Esophagus muscularis mucosa (tissue), 4 donors: ENCODE measurements at regions not wholly inside any gene's neighbourhood (a gene's known extent, or its start where the extent isn't known, plus 50 kb on each side); places are given as distances from the start of the nearest gene placed in this dataset.
A peak's percentile ranks its signal among the peaks of the same experiment; 100 is the strongest.

Experiments used
- DNase-seq: peaks from one replicate; pipeline ENCODE4 v3.0.0-alpha.2; 2017; ENCODE audit errors: extremely low spot score
- H3K27ac ChIP-seq, 4 donors: fragments of 200-600 bp; sonication (generic); replicated peaks in 1 of 4; 1 replicate in 3 of 4; 2 replicates in 1 of 4; pipeline ENCODE4 v1.5.1; 2016 to 2019; ENCODE audit warnings: mild to moderate bottlenecking in 1 of 4
- H3K27me3 ChIP-seq, 4 donors: fragments of 200-600 bp; sonication (generic); one replicate each; pipeline versions ENCODE4 v1.5.1 to v1.6.0; 2016 to 2019
- H3K36me3 ChIP-seq, 4 donors: fragments of 200-600 bp; sonication (generic); one replicate each; pipeline ENCODE4 v1.5.1; 2016 to 2019
- H3K4me1 ChIP-seq, 4 donors: fragments of 200-600 bp; sonication (generic); one replicate each; pipeline ENCODE4 v1.5.1; 2016 to 2019
- H3K4me3 ChIP-seq, 4 donors: fragments of 200-600 bp; sonication (generic); 1 replicate in 2 of 4; 2 replicates in 2 of 4; pipeline ENCODE4 v1.5.1; 2016 to 2019; ENCODE audit warnings: mild to moderate bottlenecking in 4 of 4, moderate library complexity in 1 of 4
- H3K9me3 ChIP-seq, 4 donors: fragments of 200-600 bp; sonication (generic); 1 replicate in 3 of 4; 2 replicates in 1 of 4; pipeline ENCODE4 v1.5.1; 2016 to 2019
- EP300 ChIP-seq: sonication (generic); formaldehyde crosslinking; IDR thresholded peaks from one replicate; pipeline ENCODE4 v1.6.1; 2017; ENCODE audit warnings: antibody characterized with exemption
- POLR2A ChIP-seq: fragments of 450-650 bp; IDR thresholded peaks from one replicate; pipeline ENCODE4 v1.6.1; 2017; ENCODE audit warnings: antibody characterized with exemption, moderate library complexity, mild to moderate bottlenecking, low read depth
- POLR2AphosphoS5 ChIP-seq, 2 donors: sonication (generic); formaldehyde crosslinking; IDR thresholded peaks; one replicate each; pipeline ENCODE4 v1.6.1; 2017; ENCODE audit warnings: antibody characterized with exemption in 2 of 2
- WGBS: methylation state at CpG from one replicate; pipeline ENCODE4 v1.1.5; 2018; 5-methylcytosine and 5-hydroxymethylcytosine counted together
- intact Hi-C: fragments of 100-400 bp; cut with DNase I; formaldehyde crosslinking; loops from one replicate; pipeline ENCODE4 v1.15.1; 2023
- TF ChIP-seq, protein P1 (sequence below), 3 experiments: fragments of 200-600 bp in 2 of 3; fragments of 450-650 bp in 1 of 3; sonication (generic) in 2 of 3; IDR thresholded peaks; one replicate each; pipeline ENCODE4 v1.5.1; 2017 to 2019; ENCODE audit warnings: antibody characterized with exemption in 3 of 3, mild to moderate bottlenecking in 2 of 3, moderate library complexity in 1 of 3

DNA sequence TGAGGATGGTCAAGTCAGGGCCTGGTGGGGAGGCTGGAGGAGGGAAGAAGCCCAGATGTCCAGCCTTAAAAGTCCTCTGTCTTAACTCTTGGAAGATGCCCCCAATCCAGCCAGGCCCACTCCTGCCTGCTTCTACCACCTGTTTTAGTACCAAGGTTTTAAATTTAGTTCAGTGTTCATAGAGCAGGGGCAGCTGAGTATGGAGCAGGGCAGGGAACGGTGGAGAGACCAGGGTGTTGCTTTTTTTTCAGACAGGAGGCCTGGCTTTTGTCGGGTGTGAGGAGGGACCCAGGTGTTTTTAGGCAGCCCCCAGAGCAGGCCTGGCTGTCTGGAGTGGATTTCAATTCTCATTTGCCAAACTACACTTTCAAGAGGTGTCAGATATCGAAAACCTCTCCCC, 278.8 kb downstream of the CDC5L start:
- peak overlapping the region in 1 of 4 donors; percentile 19 for H3K27ac ChIP-seq
- no peaks in the 10 kb centered on the region for H3K9me3 ChIP-seq
- intact Hi-C loops, result no loop called here
- 100% methylated on average over 3 of the region's 3 CpGs for WGBS
- TF ChIP-seq POLR2AphosphoS5 (IDR thresholded peaks at IDR 0.05) (no peak), POLR2A (no peak), EP300 (no peak)
- TF ChIP-seq, protein P1, sequence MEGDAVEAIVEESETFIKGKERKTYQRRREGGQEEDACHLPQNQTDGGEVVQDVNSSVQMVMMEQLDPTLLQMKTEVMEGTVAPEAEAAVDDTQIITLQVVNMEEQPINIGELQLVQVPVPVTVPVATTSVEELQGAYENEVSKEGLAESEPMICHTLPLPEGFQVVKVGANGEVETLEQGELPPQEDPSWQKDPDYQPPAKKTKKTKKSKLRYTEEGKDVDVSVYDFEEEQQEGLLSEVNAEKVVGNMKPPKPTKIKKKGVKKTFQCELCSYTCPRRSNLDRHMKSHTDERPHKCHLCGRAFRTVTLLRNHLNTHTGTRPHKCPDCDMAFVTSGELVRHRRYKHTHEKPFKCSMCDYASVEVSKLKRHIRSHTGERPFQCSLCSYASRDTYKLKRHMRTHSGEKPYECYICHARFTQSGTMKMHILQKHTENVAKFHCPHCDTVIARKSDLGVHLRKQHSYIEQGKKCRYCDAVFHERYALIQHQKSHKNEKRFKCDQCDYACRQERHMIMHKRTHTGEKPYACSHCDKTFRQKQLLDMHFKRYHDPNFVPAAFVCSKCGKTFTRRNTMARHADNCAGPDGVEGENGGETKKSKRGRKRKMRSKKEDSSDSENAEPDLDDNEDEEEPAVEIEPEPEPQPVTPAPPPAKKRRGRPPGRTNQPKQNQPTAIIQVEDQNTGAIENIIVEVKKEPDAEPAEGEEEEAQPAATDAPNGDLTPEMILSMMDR (IDR thresholded peaks at IDR 0.05), result no peak
- no peak overlapping the region for H3K4me3 ChIP-seq
- H3K36me3 ChIP-seq, result no peaks in the 10 kb centered on the region
- H3K27me3 ChIP-seq, result peaks cover 0 to 3% (median 0%) of the 10 kb centered on the region in 4 donors
- H3K4me1 ChIP-seq, result peaks cover 0 to 9% (median 0%) of the 10 kb centered on the region in 4 donors
- no peak for DNase-seq

DNA sequence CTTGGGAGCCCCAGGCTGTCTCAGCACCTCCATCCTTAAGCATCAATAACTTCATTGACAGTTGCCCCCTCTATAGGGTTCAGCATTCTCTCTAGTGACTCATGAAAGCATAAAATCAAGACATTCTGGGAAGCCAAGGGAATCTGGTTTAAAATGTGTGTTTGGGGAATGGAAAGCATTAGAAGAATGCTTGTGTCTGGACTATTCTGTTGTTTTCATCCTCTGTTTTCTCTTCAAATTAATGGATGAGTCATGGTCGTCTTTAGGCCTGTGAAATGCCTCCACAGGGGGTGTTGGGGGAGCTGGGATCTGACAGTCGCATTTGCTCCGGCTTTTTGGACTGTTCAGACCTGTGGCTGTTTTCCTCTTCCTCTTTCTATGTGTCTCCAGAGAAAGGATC, 279.7 kb downstream of the CDC5L start:
- no peak for DNase-seq
- peaks cover 0 to 4% (median 0%) of the 10 kb centered on the region in 4 donors for H3K27me3 ChIP-seq
- H3K27ac ChIP-seq, result no peak overlapping the region
- 71% methylated on average over 3 of the region's 3 CpGs for WGBS
- no peaks in the 10 kb centered on the region for H3K9me3 ChIP-seq
- no peak overlapping the region for H3K4me3 ChIP-seq
- intact Hi-C loops, result no loop called here
- TF ChIP-seq EP300 (no peak), POLR2A (no peak)
- peaks cover 0 to 9% (median 0%) of the 10 kb centered on the region in 4 donors for H3K4me1 ChIP-seq
- no peaks in the 10 kb centered on the region for H3K36me3 ChIP-seq

DNA sequence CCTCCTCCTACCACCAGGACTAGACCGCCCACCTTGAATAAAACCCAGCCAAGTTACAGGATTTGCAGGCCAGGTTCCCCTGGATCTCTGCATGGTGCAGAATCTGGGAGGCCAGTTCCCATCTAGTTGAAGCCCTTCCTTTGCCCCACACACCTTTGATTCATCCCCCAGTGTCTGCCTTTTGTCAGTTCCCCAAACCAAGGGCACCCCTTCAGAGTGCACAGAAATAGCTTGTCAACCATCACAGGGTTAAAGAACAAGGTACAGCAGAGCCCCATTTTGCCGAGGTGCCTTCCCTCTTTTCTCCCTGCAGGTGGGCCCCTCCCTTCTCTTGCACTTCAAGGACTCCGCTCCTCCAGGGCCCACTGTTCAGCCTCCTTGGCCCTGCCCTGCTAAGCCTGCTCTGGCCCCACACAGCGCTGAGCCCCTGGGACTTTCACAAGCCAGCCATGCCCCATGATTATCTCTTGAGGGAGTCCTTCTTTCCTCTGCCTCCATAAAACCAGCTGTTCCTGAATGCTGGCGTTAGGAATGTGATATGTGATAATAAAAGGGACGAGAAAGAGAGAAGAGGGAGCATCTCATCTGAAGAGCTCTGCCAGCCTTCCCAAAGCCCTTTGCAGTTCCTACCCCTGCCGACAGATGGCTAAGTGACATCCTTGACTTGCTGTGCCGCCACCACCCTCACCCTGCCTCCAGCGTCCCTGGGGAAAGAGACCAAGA, 280.3 kb downstream of the CDC5L start:
- no peak overlapping the region for H3K27ac ChIP-seq
- H3K27me3 ChIP-seq, result peaks cover 0 to 8% (median 0%) of the 10 kb centered on the region in 4 donors
- DNase-seq, result no peak
- H3K36me3 ChIP-seq, result no peaks in the 10 kb centered on the region
- no peak overlapping the region for H3K4me3 ChIP-seq
- 80% methylated on average over 9 of the region's 9 CpGs for WGBS
- no peak for TF ChIP-seq POLR2AphosphoS5 (IDR thresholded peaks at IDR 0.05)
- TF ChIP-seq, protein P1 (IDR thresholded peaks at IDR 0.05), result peak in 1 of 3 experiments; percentile 42
- intact Hi-C loops, result no loop called here
- peaks cover 0 to 9% (median 0%) of the 10 kb centered on the region in 4 donors for H3K4me1 ChIP-seq
- H3K9me3 ChIP-seq, result no peaks in the 10 kb centered on the region

DNA sequence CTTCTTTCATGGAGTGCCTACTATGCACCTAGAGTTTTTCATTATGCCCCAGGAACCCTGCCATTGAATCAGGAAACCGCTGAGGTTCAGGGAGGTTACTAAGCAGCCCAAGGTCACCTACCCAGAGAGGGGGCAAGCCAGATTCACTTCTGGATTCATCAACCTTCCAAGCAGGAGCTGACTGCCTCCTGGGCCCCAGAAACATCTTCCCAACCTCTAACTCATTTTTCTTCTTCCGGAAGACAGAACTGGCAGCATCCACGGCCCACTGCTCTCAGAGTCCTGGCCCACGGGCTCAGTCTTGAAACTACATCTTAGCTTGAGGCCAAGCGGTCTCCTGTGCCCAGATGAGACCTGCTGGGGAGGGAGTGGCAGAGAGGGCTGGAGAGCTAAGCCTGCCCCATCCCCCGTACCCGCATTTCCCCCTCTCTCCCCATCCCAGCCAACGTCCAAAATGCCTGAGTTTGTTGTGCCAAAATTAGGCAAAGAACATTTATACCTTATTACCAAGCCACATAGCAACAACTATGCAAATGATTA, 281.0 kb downstream of the CDC5L start:
- intact Hi-C loops, result no loop called here
- no peaks in the 10 kb centered on the region for H3K9me3 ChIP-seq
- peaks cover 0 to 9% (median 0%) of the 10 kb centered on the region in 4 donors for H3K27me3 ChIP-seq
- DNase-seq, result no peak
- H3K36me3 ChIP-seq, result no peaks in the 10 kb centered on the region
- peaks cover 0 to 9% (median 0%) of the 10 kb centered on the region in 4 donors for H3K4me1 ChIP-seq
- H3K27ac ChIP-seq, result no peak overlapping the region
- no peak for TF ChIP-seq EP300
- TF ChIP-seq, protein P1 (IDR thresholded peaks at IDR 0.05), result no peak
- TF ChIP-seq POLR2A, result no peak
- no peak for TF ChIP-seq POLR2AphosphoS5 (IDR thresholded peaks at IDR 0.05)
- 77% methylated on average over 8 of the region's 8 CpGs for WGBS
- H3K4me3 ChIP-seq, result no peak overlapping the region

DNA sequence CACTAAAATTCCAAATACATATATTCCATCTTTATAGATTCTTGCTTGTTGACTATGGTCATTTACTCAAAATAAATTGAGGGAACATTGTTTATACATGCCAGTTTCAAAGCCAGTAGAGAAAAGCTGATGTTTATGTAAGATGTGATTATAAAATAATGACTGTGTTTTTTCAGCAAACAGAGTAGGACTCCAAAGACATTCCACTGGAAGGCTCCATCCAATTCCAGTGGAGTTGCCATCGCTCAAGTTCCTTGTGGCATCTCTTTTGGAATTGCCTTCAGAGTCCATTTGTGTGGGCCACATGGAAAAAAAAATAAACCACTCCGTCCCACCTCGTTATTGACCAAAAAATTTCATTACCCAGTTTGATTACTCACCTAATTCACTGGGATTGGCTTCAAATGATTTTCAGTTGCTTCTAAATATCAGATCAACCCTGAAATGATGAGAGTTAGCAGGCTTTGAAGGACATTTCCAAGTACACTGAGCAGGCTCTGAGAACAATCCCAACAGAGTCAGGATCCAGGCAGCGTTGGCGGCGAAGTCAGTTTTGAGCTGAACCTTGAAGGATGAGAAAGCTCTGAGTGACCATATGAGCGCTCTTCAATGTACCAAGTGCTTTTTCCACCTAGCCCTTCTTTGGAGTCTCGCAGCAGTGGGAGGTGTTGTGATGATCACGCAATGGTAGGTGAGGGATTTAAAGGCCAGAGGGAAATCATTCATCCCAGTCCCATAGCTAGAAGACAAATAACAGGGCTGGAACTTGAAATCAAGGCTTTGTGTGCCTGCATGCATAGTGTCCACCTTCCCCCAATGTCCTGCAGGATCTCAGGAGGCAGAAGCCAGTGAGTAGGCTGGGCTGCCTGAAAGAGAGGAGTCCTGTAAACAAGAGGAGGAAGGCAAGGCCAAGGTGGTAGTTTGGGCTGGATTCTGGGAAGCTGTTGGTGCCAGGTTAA, 281.7 kb downstream of the CDC5L start:
- H3K4me3 ChIP-seq, result no peak overlapping the region
- 98% methylated on average over 9 of the region's 9 CpGs for WGBS
- H3K27me3 ChIP-seq, result peaks cover 0 to 13% (median 0%) of the 10 kb centered on the region in 4 donors
- DNase-seq, result no peak
- no peaks in the 10 kb centered on the region for H3K9me3 ChIP-seq
- peaks cover 0 to 9% (median 0%) of the 10 kb centered on the region in 4 donors for H3K4me1 ChIP-seq
- H3K36me3 ChIP-seq, result no peaks in the 10 kb centered on the region
- intact Hi-C loops, result no loop called here
- no peak overlapping the region for H3K27ac ChIP-seq
- TF ChIP-seq POLR2AphosphoS5 (IDR thresholded peaks at IDR 0.05) (no peak), POLR2A (no peak), EP300 (no peak)
- TF ChIP-seq, protein P1 (IDR thresholded peaks at IDR 0.05), result no peak
